Activated CD4-positive, alpha-beta T cell treated with anti-CD3 and anti-CD28 coated beads for 36 hours (primary cell): ENCODE measurements at regions not wholly inside any gene's neighbourhood (a gene's known extent, or its start where the extent isn't known, plus 50 kb on each side); places are given as distances from the start of the nearest gene placed in this dataset.

Experiments
- ATAC-seq: fragments of 200-7000 bp; cut with Tn5 transposase; one replicate; pipeline ENCODE4 v1.10.0; 2021; ENCODE audit warnings: mild to moderate bottlenecking, moderate library complexity
- CTCF ChIA-PET: fragments of 350-600 bp; sonication (Branson Sonifier 250); formaldehyde crosslinking; loops from one replicate; lab custom pipeline; 2021; ENCODE audit warnings: antibody characterized with exemption; lab: Charles Lee
- POLR2A ChIA-PET: fragments of 350-600 bp; sonication (Branson Sonifier 250); formaldehyde crosslinking; loops from one replicate; lab custom pipeline; 2021; ENCODE audit warnings: antibody characterized with exemption, inconsistent platforms; lab: Charles Lee
- DNase-seq: peaks from one replicate; pipeline ENCODE4 v3.0.0-alpha.2; 2020
- H3K27ac Mint-ChIP-seq: one replicate; pipeline ENCODE4 v1.8.0; 2021; ENCODE audit warnings: mixed read lengths
- H3K27me3 Mint-ChIP-seq: one replicate; pipeline ENCODE4 v1.8.0; 2021; ENCODE audit warnings: mixed read lengths
- H3K36me3 Mint-ChIP-seq: one replicate; pipeline ENCODE4 v1.8.0; 2021; ENCODE audit warnings: low read depth, mixed read lengths
- H3K4me1 Mint-ChIP-seq: one replicate; pipeline ENCODE4 v1.8.0; 2021; ENCODE audit warnings: mixed read lengths
- H3K4me3 Mint-ChIP-seq: one replicate; pipeline ENCODE4 v1.8.0; 2021; ENCODE audit warnings: mild to moderate bottlenecking, moderate library complexity, mixed read lengths
- H3K9me3 Mint-ChIP-seq: one replicate; pipeline ENCODE4 v1.8.0; 2021; ENCODE audit warnings: low read depth, mixed read lengths
- intact Hi-C, 2 experiments: fragments of 100-400 bp; cut with DNase I in 1 of 2; cut with micrococcal nuclease in 1 of 2; formaldehyde crosslinking; loops; one replicate each; pipeline versions ENCODE4 v1.14.2 to v1.15.1; 2022 to 2024; cut with DNase I, micrococcal nuclease

DNA sequence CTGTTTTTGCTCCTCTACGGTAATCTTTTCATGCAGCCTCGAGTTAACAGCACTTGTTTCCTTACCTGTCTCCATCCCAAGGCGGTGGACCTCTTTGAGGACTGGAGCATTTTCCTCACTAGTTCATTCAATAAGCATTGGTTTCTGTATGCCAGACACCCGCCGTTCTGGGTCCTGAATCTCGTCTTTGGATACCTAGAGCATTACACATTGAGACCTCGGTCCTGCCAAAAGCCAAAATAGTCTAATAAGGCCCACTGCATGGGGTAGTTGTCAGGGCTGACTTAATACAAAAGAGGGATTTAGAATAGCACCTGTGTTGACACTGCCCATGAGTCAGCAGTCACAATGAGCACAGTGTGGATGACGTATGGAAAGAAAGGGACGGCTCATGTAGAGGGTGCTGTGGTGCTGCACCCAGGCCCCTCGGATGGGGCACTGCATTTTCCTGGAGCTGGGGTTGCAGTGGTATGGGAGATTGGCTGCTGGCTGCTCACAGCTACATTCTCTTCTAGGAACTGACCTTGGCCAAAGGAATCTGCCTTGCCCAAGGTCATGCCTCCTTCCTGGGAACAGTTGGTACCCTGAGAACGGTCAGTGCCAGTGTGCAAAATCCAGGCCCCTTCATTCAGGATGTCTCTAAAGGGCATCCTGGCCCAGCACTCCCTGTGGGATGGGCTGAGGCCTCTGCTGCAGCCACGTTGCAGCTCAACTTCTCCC lies 126.9 kb upstream of the NCK2 start:
- no peaks in the 10 kb centered on the region for H3K27me3 Mint-ChIP-seq
- no peaks in the 10 kb centered on the region for H3K9me3 Mint-ChIP-seq
- ChIA-PET POLR2A (interaction anchor here (0.6 kb wide), 1 partner anchor 35 kb away, joined by 6 read pairs; no protein-coding TSS in a partner anchor), CTCF (no interaction called here)
- H3K4me3 Mint-ChIP-seq, result no peak overlapping the region
- intact Hi-C loops, result no loop called here
- no peaks in the 10 kb centered on the region for H3K4me1 Mint-ChIP-seq
- ATAC-seq, result peak; percentile 44
- H3K27ac Mint-ChIP-seq, result no peak overlapping the region
- no peak for DNase-seq
- H3K36me3 Mint-ChIP-seq, result no peaks in the 10 kb centered on the region

DNA sequence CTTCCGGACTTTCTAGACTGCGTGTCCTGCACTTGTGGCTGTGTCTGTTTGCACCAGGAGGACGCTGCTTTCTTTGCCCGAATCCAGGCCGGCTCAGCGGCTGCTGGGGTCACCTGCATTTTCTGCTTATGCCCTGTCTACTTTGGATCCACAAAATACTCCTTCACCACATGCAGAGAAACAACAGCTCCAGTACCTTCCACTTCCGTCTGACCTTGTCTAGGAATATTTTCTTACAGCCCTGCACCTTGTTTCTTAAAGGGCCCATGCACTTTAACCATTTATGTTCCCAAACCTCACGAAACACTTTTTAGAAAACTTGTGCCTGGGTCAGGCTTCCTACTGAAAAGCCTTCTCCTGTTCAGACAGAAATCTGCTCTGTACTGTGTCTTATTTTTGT lies 129.4 kb upstream of the NCK2 start:
- CTCF ChIA-PET, result no interaction called here

DNA sequence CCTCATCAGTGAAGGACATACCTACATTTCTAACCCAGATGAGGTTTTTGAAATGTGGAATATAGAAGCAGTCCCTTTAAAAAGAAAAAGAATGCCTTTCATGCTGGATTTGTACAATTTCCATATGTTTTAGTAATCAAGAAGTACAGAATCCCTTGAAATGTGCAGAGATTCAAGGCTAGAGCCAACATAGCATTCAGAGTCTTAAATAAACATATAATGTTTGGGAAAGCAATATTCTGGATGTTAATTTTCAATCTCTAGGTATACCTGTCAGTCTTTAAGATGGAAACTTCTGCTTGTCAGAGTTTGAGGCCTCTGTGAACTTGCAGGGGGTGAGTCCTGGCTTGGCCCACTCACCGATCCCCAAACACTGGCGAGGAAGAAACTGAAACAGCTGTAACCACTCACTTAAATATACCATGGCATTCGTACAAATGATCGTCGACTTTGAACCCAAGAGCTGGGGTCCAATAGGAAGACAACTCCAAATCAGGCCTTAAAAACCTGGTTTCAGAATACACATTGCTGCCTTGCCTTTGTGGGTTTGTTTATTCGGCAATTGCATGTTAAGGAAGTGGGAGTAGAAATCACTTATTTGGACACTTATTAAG lies 132.8 kb upstream of the NCK2 start:
- Mint-ChIP-seq H3K27me3 (no peaks in the 10 kb centered on the region), H3K9me3 (no peaks in the 10 kb centered on the region)
- CTCF ChIA-PET, result interaction anchor here (0.7 to 1.2 kb wide), 2 partner anchors 35 to 126 kb away, joined by 3 read pairs; no protein-coding TSS in a partner anchor

More for the DNA sequence above, 129.4 kb upstream of the NCK2 start:
- ATAC-seq (no peak), DNase-seq (no peak)
- H3K27ac Mint-ChIP-seq, result no peak overlapping the region
- intact Hi-C loops, result no loop called here
- H3K9me3 Mint-ChIP-seq, result no peaks in the 10 kb centered on the region
- H3K4me3 Mint-ChIP-seq, result no peak overlapping the region
- H3K36me3 Mint-ChIP-seq, result no peaks in the 10 kb centered on the region
- POLR2A ChIA-PET, result no interaction called here
- H3K4me1 Mint-ChIP-seq, result no peaks in the 10 kb centered on the region
- H3K27me3 Mint-ChIP-seq, result no peaks in the 10 kb centered on the region

DNA sequence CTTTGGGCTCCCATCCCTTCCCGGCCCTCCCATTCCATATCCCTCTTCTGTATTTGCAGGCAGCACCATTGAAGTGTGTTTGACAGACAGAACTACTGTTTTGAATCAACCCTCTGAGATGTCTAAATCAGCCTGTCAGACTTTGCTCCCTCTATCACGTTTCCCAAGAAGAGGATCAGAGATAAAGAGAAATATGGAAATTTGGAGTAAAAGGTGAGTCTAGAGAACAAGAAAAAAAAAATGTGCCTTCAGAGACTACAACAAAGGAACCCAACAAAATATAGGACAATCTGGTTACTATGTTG lies 133.4 kb upstream of the NCK2 start:
- POLR2A ChIA-PET, result no interaction called here
- DNase-seq, result no peak
- no peak for ATAC-seq

More for the DNA sequence above, 132.8 kb upstream of the NCK2 start:
- Mint-ChIP-seq H3K4me3 (no peak overlapping the region), H3K4me1 (no peaks in the 10 kb centered on the region), H3K27ac (no peak overlapping the region), H3K36me3 (no peaks in the 10 kb centered on the region)
- intact Hi-C loops, result no loop called here
- no peak for DNase-seq
- POLR2A ChIA-PET, result no interaction called here
- no peak for ATAC-seq

DNA sequence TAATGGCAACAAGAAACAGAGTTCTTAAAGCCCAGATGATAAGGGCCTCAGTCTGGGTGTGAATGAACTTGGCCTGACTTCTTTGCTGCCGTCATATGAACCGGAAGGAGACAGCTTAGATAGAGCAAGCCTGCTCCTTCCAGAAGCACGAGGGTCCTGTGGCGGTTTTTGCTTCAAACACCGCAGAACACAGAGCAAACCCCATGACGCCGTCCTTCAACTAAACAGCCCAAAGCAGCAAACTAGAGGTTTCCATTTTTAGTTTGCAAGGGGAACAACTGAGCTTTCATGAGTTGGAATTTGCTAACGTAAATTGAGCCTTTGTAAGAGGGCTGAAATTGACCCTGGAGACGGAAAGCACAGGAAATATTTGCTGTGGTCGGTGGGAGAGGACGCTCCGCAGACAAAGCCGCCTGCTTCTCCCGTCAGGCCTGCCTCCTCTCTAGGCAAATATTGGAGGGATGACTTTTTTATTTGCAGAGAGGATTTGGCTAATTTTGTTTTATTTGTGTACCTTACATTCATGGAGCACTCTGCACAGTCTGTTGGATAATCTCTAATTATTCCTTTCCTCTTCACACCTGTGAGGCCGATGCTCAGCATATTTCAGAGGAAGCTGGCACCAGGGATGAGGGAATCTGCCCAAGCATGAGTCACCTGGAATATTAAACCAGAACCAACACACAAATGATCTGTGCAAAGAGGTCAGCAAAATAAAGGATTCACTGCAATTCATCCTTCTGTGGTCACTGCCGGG lies 134.0 kb upstream of the NCK2 start:
- no peak overlapping the region for H3K27ac Mint-ChIP-seq

More for the DNA sequence above, 133.4 kb upstream of the NCK2 start:
- H3K36me3 Mint-ChIP-seq, result no peaks in the 10 kb centered on the region
- H3K27ac Mint-ChIP-seq, result no peak overlapping the region
- no peaks in the 10 kb centered on the region for H3K27me3 Mint-ChIP-seq
- H3K9me3 Mint-ChIP-seq, result no peaks in the 10 kb centered on the region
- CTCF ChIA-PET, result no interaction called here
- no peak overlapping the region for H3K4me3 Mint-ChIP-seq
- H3K4me1 Mint-ChIP-seq, result no peaks in the 10 kb centered on the region
- intact Hi-C loops, result no loop called here

DNA sequence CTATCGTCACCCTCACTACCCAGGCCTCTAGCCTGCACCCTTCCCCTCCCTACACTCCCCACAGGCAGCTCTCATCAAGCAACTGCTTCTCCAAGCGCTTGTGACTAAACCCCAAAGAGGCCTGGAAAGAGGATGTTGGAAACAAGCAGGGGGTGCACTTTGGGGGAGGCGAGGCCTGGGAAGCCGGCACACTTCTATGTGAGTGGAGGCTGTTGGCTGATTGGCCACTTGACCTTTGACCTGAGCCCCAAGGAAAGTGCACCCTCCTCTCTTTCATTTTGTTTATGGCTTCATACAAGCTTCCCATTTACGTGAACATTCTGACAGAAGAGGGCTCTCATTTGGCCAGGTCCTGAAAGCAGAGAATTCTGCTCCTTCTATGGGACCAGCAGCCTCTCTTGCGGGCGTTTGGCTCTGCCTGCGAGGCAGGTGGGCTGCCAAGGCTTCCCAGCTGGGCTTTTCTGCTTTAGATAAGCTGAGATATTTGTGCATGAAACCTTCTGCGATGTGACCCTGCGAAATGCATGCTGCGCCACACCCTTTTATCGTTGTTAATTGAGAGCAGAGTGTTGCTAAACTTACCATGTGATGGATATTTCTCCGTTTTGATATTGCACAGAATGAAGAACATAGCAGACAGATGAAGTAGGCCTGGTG lies 134.8 kb upstream of the NCK2 start:
- H3K4me3 Mint-ChIP-seq, result no peak overlapping the region
- H3K27me3 Mint-ChIP-seq, result no peaks in the 10 kb centered on the region
- H3K9me3 Mint-ChIP-seq, result no peaks in the 10 kb centered on the region
- intact Hi-C loops, result no loop called here
- no peak overlapping the region for H3K27ac Mint-ChIP-seq
- CTCF ChIA-PET, result interaction anchor here (0.6 kb wide), 1 partner anchor 36 kb away, joined by 4 read pairs; no protein-coding TSS in a partner anchor
- H3K4me1 Mint-ChIP-seq, result no peaks in the 10 kb centered on the region
- ATAC-seq, result no peak
- POLR2A ChIA-PET, result no interaction called here
- DNase-seq, result no peak
- no peaks in the 10 kb centered on the region for H3K36me3 Mint-ChIP-seq

More for the DNA sequence above, 134.0 kb upstream of the NCK2 start:
- ChIA-PET POLR2A (no interaction called here), CTCF (no interaction called here)
- intact Hi-C loops, result no loop called here
- no peaks in the 10 kb centered on the region for H3K9me3 Mint-ChIP-seq
- ATAC-seq, result no peak
- no peaks in the 10 kb centered on the region for H3K4me1 Mint-ChIP-seq
- H3K4me3 Mint-ChIP-seq, result no peak overlapping the region
- no peaks in the 10 kb centered on the region for H3K27me3 Mint-ChIP-seq
- H3K36me3 Mint-ChIP-seq, result no peaks in the 10 kb centered on the region
- DNase-seq, result no peak

DNA sequence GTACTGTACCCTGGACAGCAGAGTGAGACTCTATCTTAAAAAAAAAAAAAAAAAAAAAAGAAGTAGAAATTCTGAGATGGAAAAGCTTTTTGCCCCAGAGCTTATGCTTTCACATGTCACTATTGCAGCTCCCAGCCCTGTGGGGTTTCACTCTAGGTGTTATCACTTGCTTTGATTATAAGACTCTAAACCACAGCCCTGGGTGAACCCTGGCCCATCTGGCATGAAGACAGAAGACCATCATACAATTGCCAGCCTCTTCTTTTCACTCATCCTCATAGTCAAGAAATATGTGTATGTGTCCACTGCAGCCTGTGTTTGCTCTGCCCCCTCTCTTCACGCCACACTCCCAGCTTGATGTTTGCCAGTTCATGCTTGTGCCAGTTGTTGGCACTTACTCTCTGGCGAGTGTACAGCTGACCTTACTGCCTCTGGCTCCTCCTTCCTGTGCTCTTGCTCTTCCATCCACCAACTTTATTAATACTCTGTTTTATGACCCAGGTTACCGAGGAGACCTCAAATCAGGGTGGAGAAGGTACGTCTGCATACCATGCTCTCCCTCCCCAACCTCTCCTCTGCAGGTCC lies 136.7 kb upstream of the NCK2 start:
- DNase-seq (no peak), ATAC-seq (no peak)
- Mint-ChIP-seq H3K36me3 (no peaks in the 10 kb centered on the region), H3K9me3 (no peaks in the 10 kb centered on the region), H3K4me3 (no peak overlapping the region), H3K27me3 (no peaks in the 10 kb centered on the region), H3K27ac (no peak overlapping the region), H3K4me1 (no peaks in the 10 kb centered on the region)
- intact Hi-C loops, result no loop called here
- ChIA-PET CTCF (interaction anchor here (0.6 kb wide), 1 partner anchor 166 kb away, joined by 4 read pairs; no protein-coding TSS in a partner anchor), POLR2A (no interaction called here)

DNA sequence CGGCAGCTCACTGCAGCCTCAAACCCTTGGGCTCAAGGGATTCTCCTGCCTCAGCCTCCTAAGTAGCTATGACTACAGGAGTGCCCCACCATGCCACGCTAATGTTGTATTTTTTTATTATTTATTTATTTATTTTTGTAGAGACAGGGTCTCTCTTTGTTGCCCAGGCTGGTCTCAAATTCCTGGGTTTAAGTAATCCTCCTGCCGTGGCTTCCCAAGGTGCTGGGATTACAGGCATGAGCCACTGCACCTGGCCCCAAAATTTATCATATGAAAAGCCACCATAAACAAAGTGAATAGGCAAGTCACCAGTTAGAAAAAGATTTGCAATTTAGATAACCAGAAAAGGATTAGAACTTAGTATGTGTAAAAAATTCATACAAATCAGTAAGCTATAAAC lies 138.6 kb upstream of the NCK2 start:
- Mint-ChIP-seq H3K4me1 (no peaks in the 10 kb centered on the region), H3K9me3 (no peaks in the 10 kb centered on the region), H3K27ac (no peak overlapping the region), H3K27me3 (no peaks in the 10 kb centered on the region), H3K4me3 (no peak overlapping the region), H3K36me3 (no peaks in the 10 kb centered on the region)
- intact Hi-C loops, result no loop called here
- DNase-seq, result no peak
- ATAC-seq, result no peak
- POLR2A ChIA-PET, result no interaction called here
- CTCF ChIA-PET, result interaction anchor here (0.6 to 1.1 kb wide), 2 partner anchors 40 to 49 kb away, joined by 3 read pairs; no protein-coding TSS in a partner anchor

DNA sequence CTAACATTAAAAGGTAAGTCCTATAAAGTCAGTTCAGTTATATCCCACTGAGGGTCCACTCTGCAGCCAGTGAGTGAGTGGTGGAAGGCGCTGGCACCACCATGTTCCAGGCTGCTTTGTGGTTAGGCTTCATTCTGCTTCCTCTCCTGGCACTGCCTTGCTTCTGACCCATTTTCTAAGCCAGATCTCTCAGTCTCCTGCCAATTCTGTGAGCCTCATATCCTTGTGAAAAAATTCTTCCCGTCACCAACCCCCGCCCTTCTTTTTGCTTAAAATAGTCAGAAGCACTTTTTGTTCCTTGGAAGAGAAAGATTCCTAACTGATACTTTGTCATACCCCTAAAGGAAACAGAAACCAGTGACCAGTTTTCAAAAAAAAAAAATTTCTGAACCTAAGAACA lies 139.8 kb upstream of the NCK2 start:
- ATAC-seq, result no peak
- no peak for DNase-seq
- Mint-ChIP-seq H3K27me3 (no peaks in the 10 kb centered on the region), H3K4me1 (no peaks in the 10 kb centered on the region), H3K9me3 (no peaks in the 10 kb centered on the region), H3K4me3 (no peak overlapping the region), H3K36me3 (no peaks in the 10 kb centered on the region), H3K27ac (no peak overlapping the region)
- ChIA-PET CTCF (no interaction called here), POLR2A (no interaction called here)
- intact Hi-C loops, result no loop called here

DNA sequence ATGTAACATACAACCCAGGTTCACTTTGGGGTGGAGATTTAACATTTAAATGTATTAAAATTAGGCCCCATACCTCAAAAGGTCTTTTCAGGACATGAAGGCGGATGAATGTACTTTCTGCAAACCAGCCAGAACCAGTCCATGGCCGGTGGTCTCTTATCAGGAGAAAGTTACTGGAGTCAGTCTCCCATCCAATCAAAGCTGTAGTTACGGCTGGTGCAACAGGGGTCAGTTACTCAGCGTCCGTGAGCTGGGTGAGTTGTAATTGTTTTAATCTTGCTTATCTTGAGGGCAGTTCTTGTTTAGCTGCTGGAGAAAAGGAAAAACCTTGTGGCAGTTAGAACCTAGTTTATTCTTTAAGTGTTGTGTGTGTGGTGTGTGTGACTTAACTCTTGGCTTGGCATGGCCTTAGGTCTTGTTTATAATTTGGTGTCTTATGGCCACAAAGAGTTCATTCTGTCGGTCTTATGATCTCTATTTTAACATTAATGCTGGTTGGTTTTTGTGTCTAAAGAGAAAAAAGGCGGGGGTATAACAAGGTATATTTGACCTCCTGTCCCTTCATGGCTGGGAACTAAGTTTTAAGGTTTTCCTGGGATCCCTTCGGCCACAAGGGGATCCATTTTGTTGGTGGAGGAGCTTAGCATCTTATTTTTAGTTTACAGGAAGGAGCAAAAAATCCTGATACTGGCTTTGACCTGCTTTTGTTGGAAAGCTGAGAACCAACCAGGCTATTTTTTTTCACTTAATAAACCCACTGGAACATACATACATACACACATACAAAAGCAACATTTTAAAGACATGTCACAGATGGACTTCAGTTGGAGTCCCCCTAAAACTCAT lies 143.5 kb upstream of the NCK2 start:
- H3K27me3 Mint-ChIP-seq, result no peaks in the 10 kb centered on the region
- no peak overlapping the region for H3K27ac Mint-ChIP-seq
- no peak for DNase-seq
- H3K9me3 Mint-ChIP-seq, result no peaks in the 10 kb centered on the region
- no peak overlapping the region for H3K4me3 Mint-ChIP-seq
- intact Hi-C loops, result no loop called here
- no peaks in the 10 kb centered on the region for H3K36me3 Mint-ChIP-seq
- POLR2A ChIA-PET, result no interaction called here
- CTCF ChIA-PET, result no interaction called here
- peaks cover 20% of the 10 kb centered on the region for H3K4me1 Mint-ChIP-seq
- ATAC-seq, result no peak

DNA sequence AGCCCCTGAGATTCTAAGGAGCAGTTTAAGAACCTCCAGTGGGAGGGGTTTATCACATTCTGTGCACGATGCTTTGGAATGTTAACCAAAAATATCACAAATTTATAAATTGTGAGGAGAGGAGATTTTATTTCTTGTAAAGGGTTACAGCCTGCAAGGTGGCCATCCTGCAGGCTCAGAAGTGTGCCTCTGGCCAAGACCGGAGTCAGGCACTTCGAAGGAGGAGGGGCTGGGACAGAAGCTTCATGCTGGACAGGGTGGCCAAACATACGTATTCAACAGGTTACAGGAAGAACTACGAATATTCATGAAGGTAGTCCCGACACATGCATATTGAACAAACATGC lies 144.1 kb upstream of the NCK2 start:
- CTCF ChIA-PET, result no interaction called here
- intact Hi-C loops, result no loop called here

More for the DNA sequence above, 144.1 kb upstream of the NCK2 start:
- no peaks in the 10 kb centered on the region for H3K36me3 Mint-ChIP-seq
- ATAC-seq (no peak), DNase-seq (no peak)
- POLR2A ChIA-PET, result no interaction called here
- H3K9me3 Mint-ChIP-seq, result no peaks in the 10 kb centered on the region
- H3K4me1 Mint-ChIP-seq, result peaks cover 25% of the 10 kb centered on the region
- no peaks in the 10 kb centered on the region for H3K27me3 Mint-ChIP-seq
- H3K27ac Mint-ChIP-seq, result no peak overlapping the region
- H3K4me3 Mint-ChIP-seq, result no peak overlapping the region
